OCI-LY1 (cell line): ENCODE measurements at regions not wholly inside any gene's neighbourhood (a gene's known extent, or its start where the extent isn't known, plus 50 kb on each side); places are given as distances from the start of the nearest gene placed in this dataset.
"Not testable (repeated sequence)": the region's sequence is repeated elsewhere in the genome, so short reads cannot be mapped to it uniquely, and the experiment has no call there.

ENCODE experiments used
- H2AFZ ChIP-seq: fragments of 200-600 bp; sonication (generic), shearing (Covaris generic); 2 replicates; pipeline ENCODE4 v1.6.0; 2014; ENCODE audit warnings: antibody characterized with exemption, mild to moderate bottlenecking, low read length
- H3F3A ChIP-seq: fragments of 200-600 bp; sonication (generic), shearing (Covaris generic); 2 replicates; pipeline ENCODE4 v1.6.0; 2014; ENCODE audit warnings: mild to moderate bottlenecking, antibody characterized with exemption, low read length, moderate library complexity; ENCODE audit not compliant: insufficient read depth
- H3K27ac ChIP-seq: fragments of 200-600 bp; sonication (generic); 2 replicates; pipeline ENCODE4 v1.5.1; 2014; ENCODE audit warnings: low read length, mixed run types, mild to moderate bottlenecking, low read depth; ENCODE audit not compliant: poor library complexity, severe bottlenecking
- H3K27me3 ChIP-seq: fragments of 200-600 bp; sonication (generic); 2 replicates; pipeline ENCODE4 v1.6.0; 2014; ENCODE audit warnings: antibody characterized with exemption, mild to moderate bottlenecking, low read length, moderate library complexity; ENCODE audit not compliant: insufficient read depth
- H3K36me3 ChIP-seq: fragments of 200-600 bp; sonication (generic); 2 replicates; pipeline ENCODE4 v1.6.1; 2014; ENCODE audit warnings: mild to moderate bottlenecking, antibody characterized with exemption, low read length, moderate library complexity, mixed read lengths; ENCODE audit not compliant: insufficient read depth
- H3K4me1 ChIP-seq: fragments of 200-600 bp; sonication (generic); 2 replicates; pipeline ENCODE4 v1.5.1; 2014; ENCODE audit warnings: mild to moderate bottlenecking, low read length, moderate library complexity; ENCODE audit not compliant: insufficient read depth, severe bottlenecking
- H3K4me2 ChIP-seq: fragments of 200-600 bp; sonication (generic), shearing (Covaris generic); 2 replicates; pipeline ENCODE4 v1.6.1; 2014; ENCODE audit warnings: low read length
- H3K4me3 ChIP-seq: fragments of 200-600 bp; sonication (generic); 2 replicates; pipeline ENCODE4 v1.5.1; 2014; ENCODE audit warnings: low read length, low read depth, mild to moderate bottlenecking, mixed read lengths; ENCODE audit not compliant: poor library complexity, severe bottlenecking
- H3K79me2 ChIP-seq: fragments of 200-600 bp; shearing (Covaris generic); 2 replicates; pipeline ENCODE4 v1.6.1; 2016; ENCODE audit warnings: mixed run types, low read length, mixed read lengths; ENCODE audit not compliant: insufficient read depth
- H3K9ac ChIP-seq: fragments of 200-600 bp; sonication (generic), shearing (Covaris generic); 2 replicates; pipeline ENCODE4 v1.6.1; 2014; ENCODE audit warnings: mild to moderate bottlenecking, low read length, mixed read lengths
- H3K9me2 ChIP-seq: fragments of 200-600 bp; sonication (generic), shearing (Covaris generic); 2 replicates; pipeline ENCODE4 v1.6.1; 2014; ENCODE audit warnings: low read depth, mild to moderate bottlenecking, low read length, mixed read lengths
- H3K9me3 ChIP-seq: fragments of 200-600 bp; shearing (Covaris generic); 2 replicates; pipeline ENCODE4 v1.6.1; 2014; ENCODE audit warnings: low read length, mixed read lengths
- H4K20me1 ChIP-seq: fragments of 200-600 bp; sonication (generic), shearing (Covaris generic); 2 replicates; pipeline ENCODE4 v1.6.0; 2016; ENCODE audit warnings: mild to moderate bottlenecking, low read length; ENCODE audit not compliant: insufficient read depth
- EZH2 ChIP-seq: fragments of 200-600 bp; sonication (generic), shearing (Covaris generic); IDR thresholded peaks from 2 replicates; pipeline ENCODE4 v1.8.0; 2017; ENCODE audit warnings: borderline replicate concordance, mixed run types, mild to moderate bottlenecking, antibody characterized with exemption, low read length, moderate library complexity, mixed read lengths
- TF ChIP-seq, protein P1 (sequence below): fragments of 200-600 bp; sonication (generic), shearing (Covaris generic); IDR thresholded peaks from 2 replicates; pipeline ENCODE4 v1.5.1; 2017; ENCODE audit warnings: mild to moderate bottlenecking, antibody characterized with exemption, low read length, moderate library complexity, mixed read lengths

DNA sequence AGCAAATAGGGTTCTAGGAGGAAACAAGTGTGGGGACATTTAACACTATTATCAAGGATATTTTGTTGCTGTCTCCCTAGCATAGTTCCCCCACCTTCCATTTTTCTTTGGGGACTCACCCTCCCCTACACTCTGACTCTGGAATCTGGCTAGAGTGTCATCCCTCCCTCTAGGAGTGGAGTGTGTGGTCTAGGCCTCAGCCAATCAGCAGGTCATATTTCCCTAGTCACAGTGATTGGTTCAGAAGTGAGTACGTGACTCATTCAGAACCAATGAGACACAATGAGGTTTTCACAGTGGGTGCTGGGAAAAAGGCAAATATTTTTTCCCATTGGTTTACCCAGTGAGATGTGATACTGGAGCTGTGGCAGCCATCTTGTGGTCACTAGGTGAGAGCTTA lies 234.4 kb downstream of the SHQ1 start:
- Histone ChIP-seq H3K4me1 (no peaks in the 10 kb centered on the region), H3K27ac (no peak overlapping the region), H3K79me2 (no peaks in the 10 kb centered on the region), H3K9me2 (no peaks in the 10 kb centered on the region), H3K9ac (no peak overlapping the region), H3K36me3 (no peaks in the 10 kb centered on the region), H3K9me3 (no peaks in the 10 kb centered on the region), H4K20me1 (no peaks in the 10 kb centered on the region), H2AFZ (no peak overlapping the region), H3K4me2 (no peak overlapping the region), H3F3A (no peaks in the 10 kb centered on the region), H3K27me3 (no peaks in the 10 kb centered on the region), H3K4me3 (no peak overlapping the region)
- TF ChIP-seq EZH2 = no peak
- TF ChIP-seq, protein P1, sequence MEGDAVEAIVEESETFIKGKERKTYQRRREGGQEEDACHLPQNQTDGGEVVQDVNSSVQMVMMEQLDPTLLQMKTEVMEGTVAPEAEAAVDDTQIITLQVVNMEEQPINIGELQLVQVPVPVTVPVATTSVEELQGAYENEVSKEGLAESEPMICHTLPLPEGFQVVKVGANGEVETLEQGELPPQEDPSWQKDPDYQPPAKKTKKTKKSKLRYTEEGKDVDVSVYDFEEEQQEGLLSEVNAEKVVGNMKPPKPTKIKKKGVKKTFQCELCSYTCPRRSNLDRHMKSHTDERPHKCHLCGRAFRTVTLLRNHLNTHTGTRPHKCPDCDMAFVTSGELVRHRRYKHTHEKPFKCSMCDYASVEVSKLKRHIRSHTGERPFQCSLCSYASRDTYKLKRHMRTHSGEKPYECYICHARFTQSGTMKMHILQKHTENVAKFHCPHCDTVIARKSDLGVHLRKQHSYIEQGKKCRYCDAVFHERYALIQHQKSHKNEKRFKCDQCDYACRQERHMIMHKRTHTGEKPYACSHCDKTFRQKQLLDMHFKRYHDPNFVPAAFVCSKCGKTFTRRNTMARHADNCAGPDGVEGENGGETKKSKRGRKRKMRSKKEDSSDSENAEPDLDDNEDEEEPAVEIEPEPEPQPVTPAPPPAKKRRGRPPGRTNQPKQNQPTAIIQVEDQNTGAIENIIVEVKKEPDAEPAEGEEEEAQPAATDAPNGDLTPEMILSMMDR = no peak

DNA sequence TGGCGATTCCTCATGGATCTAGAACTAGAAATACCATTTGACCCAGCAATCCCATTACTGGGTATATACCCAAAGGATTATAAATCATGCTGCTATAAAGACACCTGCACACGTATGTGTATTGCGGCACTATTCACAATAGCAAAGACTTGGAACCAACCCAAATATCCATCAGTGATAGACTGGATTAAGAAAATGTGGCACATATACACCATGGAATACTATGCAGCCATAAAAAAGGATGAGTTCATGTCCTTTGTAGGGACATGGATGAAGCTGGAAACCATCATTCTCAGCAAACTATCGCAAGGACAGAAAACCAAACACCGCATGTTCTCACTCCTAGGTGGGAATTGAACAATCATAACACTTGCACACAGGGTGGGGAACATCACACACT lies 239.1 kb downstream of the SHQ1 start:
- H3K4me3 ChIP-seq, H3K4me1 ChIP-seq, H3K9me2 ChIP-seq, H3K79me2 ChIP-seq, H3K36me3 ChIP-seq, H3K9me3 ChIP-seq, H3F3A ChIP-seq, H2AFZ ChIP-seq, H3K9ac ChIP-seq, H4K20me1 ChIP-seq, H3K4me2 ChIP-seq, H3K27me3 ChIP-seq, H3K27ac ChIP-seq: not testable (repeated sequence)

GRCh38 chr3:72606005-72606800 lies 242.0 kb downstream of the SHQ1 start:
- no peaks in the 10 kb centered on the region for H3K9me2 ChIP-seq
- no peaks in the 10 kb centered on the region for H3K4me1 ChIP-seq
- H3K9me3 ChIP-seq = no peaks in the 10 kb centered on the region
- H3K4me2 ChIP-seq = no peak overlapping the region
- TF ChIP-seq, protein P1 = no peak
- no peak for TF ChIP-seq EZH2
- no peaks in the 10 kb centered on the region for H3K79me2 ChIP-seq
- no peak overlapping the region for H3K9ac ChIP-seq
- no peaks in the 10 kb centered on the region for H3K27me3 ChIP-seq
- H3K4me3 ChIP-seq = no peak overlapping the region
- no peak overlapping the region for H3K27ac ChIP-seq
- H2AFZ ChIP-seq = no peak overlapping the region
- no peaks in the 10 kb centered on the region for H3K36me3 ChIP-seq
- H3F3A ChIP-seq = no peaks in the 10 kb centered on the region
- H4K20me1 ChIP-seq = no peaks in the 10 kb centered on the region

DNA sequence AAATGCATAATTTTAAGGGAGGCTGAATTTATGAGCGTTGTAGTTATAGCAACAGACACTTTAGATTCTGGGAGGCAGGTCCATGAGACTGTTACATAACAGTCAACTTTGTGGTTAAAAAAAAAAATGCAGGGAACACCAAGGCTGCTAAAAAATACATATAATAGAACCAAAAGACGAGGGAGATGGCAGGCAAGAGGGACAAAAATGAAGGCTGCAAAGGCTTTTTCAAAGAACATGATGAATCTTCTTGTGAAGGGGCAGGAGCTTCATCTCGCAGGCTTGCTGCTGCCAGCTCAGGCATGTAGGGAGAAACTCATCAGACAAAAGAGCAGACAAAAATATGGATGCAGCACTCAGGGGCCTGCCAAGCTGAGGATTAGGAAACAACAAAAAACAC lies 243.9 kb downstream of the SHQ1 start:
- Histone ChIP-seq H3K4me1 (no peaks in the 10 kb centered on the region), H3K4me3 (no peak overlapping the region), H3F3A (no peaks in the 10 kb centered on the region), H3K27ac (no peak overlapping the region), H3K36me3 (no peaks in the 10 kb centered on the region), H3K27me3 (0 out of 2 replicates have a peak, but pooled peaks cover 4% of the 10 kb centered on the region), H2AFZ (no peak overlapping the region), H3K4me2 (no peak overlapping the region), H3K9me3 (no peaks in the 10 kb centered on the region), H3K9me2 (no peaks in the 10 kb centered on the region), H3K79me2 (no peaks in the 10 kb centered on the region), H4K20me1 (no peaks in the 10 kb centered on the region), H3K9ac (no peak overlapping the region)
- TF ChIP-seq, protein P1 = no peak
- no peak for TF ChIP-seq EZH2
